HS-27A (cell line): ENCODE measurements at regions not wholly inside any gene's neighbourhood (a gene's known extent, or its start where the extent isn't known, plus 50 kb on each side); places are given as distances from the start of the nearest gene placed in this dataset.
"Not testable (repeated sequence)": the region's sequence is repeated elsewhere in the genome, so short reads cannot be mapped to it uniquely, and the experiment has no call there.

ENCODE experiments used
- DNase-seq: peaks from one replicate; pipeline ENCODE4 v3.0.0-alpha.2; 2012; ENCODE audit warnings: low read depth, missing footprints

- DNase-seq, result no peak
These were observed 112.5 kb downstream of the EFEMP1 start for GRCh38 chr2:55811048-55811447.

GRCh38 chr2:55810622-55811020 is 113.0 kb downstream of the EFEMP1 start:
- DNase-seq, result no peak

- DNase-seq, result no peak
These were observed 113.5 kb downstream of the EFEMP1 start for GRCh38 chr2:55809875-55810621.

GRCh38 chr2:55807900-55808299 is 114.3 kb upstream of the PNPT1 start:
- no peak for DNase-seq

GRCh38 chr2:55805686-55806085 is 112.0 kb upstream of the PNPT1 start:
- DNase-seq, result no peak

GRCh38 chr2:55804535-55804934 is 110.9 kb upstream of the PNPT1 start:
- DNase-seq, result no peak

- no peak for DNase-seq
These were observed 108.4 kb upstream of the PNPT1 start for GRCh38 chr2:55802067-55802466.

- no peak for DNase-seq
These were observed 107.8 kb upstream of the PNPT1 start for GRCh38 chr2:55801436-55801835.

- DNase-seq, result not testable (repeated sequence)
These were observed 106.0 kb upstream of the PNPT1 start for GRCh38 chr2:55799624-55800023.

- no peak for DNase-seq
These were observed 102.5 kb upstream of the PNPT1 start for GRCh38 chr2:55796121-55796520.

GRCh38 chr2:55793602-55794001 is 100.0 kb upstream of the PNPT1 start:
- DNase-seq, result not testable (repeated sequence)

GRCh38 chr2:55786280-55786679 is 92.6 kb upstream of the PNPT1 start:
- no peak for DNase-seq

GRCh38 chr2:55783751-55784150 is 90.1 kb upstream of the PNPT1 start:
- DNase-seq, result not testable (repeated sequence)

GRCh38 chr2:55782528-55783173 is 89.0 kb upstream of the PNPT1 start:
- no peak for DNase-seq

GRCh38 chr2:55781542-55781941 is 87.9 kb upstream of the PNPT1 start:
- DNase-seq, result no peak

- DNase-seq, result no peak
These were observed 87.1 kb upstream of the PNPT1 start for GRCh38 chr2:55780697-55781096.

GRCh38 chr2:55779459-55780421 is 86.1 kb upstream of the PNPT1 start:
- DNase-seq, result peak; percentile 92

- no peak for DNase-seq
These were observed 83.3 kb upstream of the PNPT1 start for GRCh38 chr2:55776966-55777365.

- no peak for DNase-seq
These were observed 82.8 kb upstream of the PNPT1 start for GRCh38 chr2:55776479-55776878.

GRCh38 chr2:55775828-55776227 is 82.2 kb upstream of the PNPT1 start:
- no peak for DNase-seq

- DNase-seq, result not testable (repeated sequence)
These were observed 80.0 kb upstream of the PNPT1 start for GRCh38 chr2:55773651-55774050.
